ENCODE measurements at regions not wholly inside any gene's neighbourhood (a gene's known extent, or its start where the extent isn't known, plus 50 kb on each side); places are given as distances from the start of the nearest gene placed in this dataset.

- Mint-ChIP-seq H3K4me1 (ENCODE audit: insufficient read depth, unreplicated experiment) (peaks cover 14% of the 10 kb centered on the region), H3K36me3 (ENCODE audit: insufficient read depth, unreplicated experiment) (no peaks in the 10 kb centered on the region), H3K27ac (ENCODE audit: low read depth, unreplicated experiment) (no peak overlapping the region), H3K4me3 (ENCODE audit: unreplicated experiment) (no peak overlapping the region), H3K9me3 (ENCODE audit: unreplicated experiment) (no peaks in the 10 kb centered on the region), H3K27me3 (ENCODE audit: insufficient read depth, unreplicated experiment) (no peaks in the 10 kb centered on the region)
- no TSS peak for BruUV-seq (replicated peaks)
- ChIA-PET POLR2A (interaction anchor here (0.7 kb wide), 1 partner anchor 8 kb away, joined by 3 read pairs; no protein-coding TSS in a partner anchor), CTCF (interaction anchor here (0.6 kb wide), 1 partner anchor 489 kb away, joined by 4 read pairs; no protein-coding TSS in a partner anchor)
- DNase-seq (ENCODE audit: unreplicated experiment) = no peak
- intact Hi-C loops (cut with micrococcal nuclease) = no loop called here
- no peak for TF ChIP-seq CTCF (IDR thresholded peaks at IDR 0.05; ENCODE audit: unreplicated experiment)
Observed at GRCh38 chr6:25051083-25051482, 115.3 kb upstream of the RIPOR2 start.

GRCh38 chr6:25052181-25052580, 116.4 kb upstream of the RIPOR2 start:
- no peaks in the 10 kb centered on the region for H3K9me3 Mint-ChIP-seq (ENCODE audit: unreplicated experiment)
- TF ChIP-seq CTCF (IDR thresholded peaks at IDR 0.05; ENCODE audit: unreplicated experiment) = no peak

GRCh38 chr6:25053875-25054371, 118.2 kb upstream of the RIPOR2 start:
- Mint-ChIP-seq H3K4me3 (ENCODE audit: unreplicated experiment) (no peak overlapping the region), H3K27me3 (ENCODE audit: insufficient read depth, unreplicated experiment) (no peaks in the 10 kb centered on the region), H3K36me3 (ENCODE audit: insufficient read depth, unreplicated experiment) (no peaks in the 10 kb centered on the region), H3K27ac (ENCODE audit: low read depth, unreplicated experiment) (no peak overlapping the region), H3K4me1 (ENCODE audit: insufficient read depth, unreplicated experiment) (peaks cover 14% of the 10 kb centered on the region), H3K9me3 (ENCODE audit: unreplicated experiment) (no peaks in the 10 kb centered on the region)
- no TSS peak for BruUV-seq (replicated peaks)
- ChIA-PET POLR2A (interaction anchor here (0.6 to 1.1 kb wide), 4 partner anchors 28 to 435 kb away, joined by 3 to 4 read pairs (median 3); no protein-coding TSS in a partner anchor), CTCF (interaction anchor here (0.6 to 1.2 kb wide), 5 partner anchors 9 to 1470 kb away, joined by 3 to 4 read pairs (median 3); no protein-coding TSS in a partner anchor)
- no peak for DNase-seq (ENCODE audit: unreplicated experiment)
- no peak for TF ChIP-seq CTCF (IDR thresholded peaks at IDR 0.05; ENCODE audit: unreplicated experiment)
- intact Hi-C loops (cut with micrococcal nuclease) = no loop called here

More at GRCh38 chr6:25052181-25052580, 116.4 kb upstream of the RIPOR2 start:
- ChIA-PET CTCF (interaction anchor here (0.6 kb wide), 1 partner anchor 963 kb away, joined by 5 read pairs; no protein-coding TSS in a partner anchor), POLR2A (interaction anchor here (0.9 kb wide), 1 partner anchor 13 kb away, joined by 3 read pairs; no protein-coding TSS in a partner anchor)
- H3K4me1 Mint-ChIP-seq (ENCODE audit: insufficient read depth, unreplicated experiment) = peaks cover 14% of the 10 kb centered on the region
- intact Hi-C loops (cut with micrococcal nuclease) = no loop called here
- DNase-seq (ENCODE audit: unreplicated experiment) = no peak
- H3K4me3 Mint-ChIP-seq (ENCODE audit: unreplicated experiment) = no peak overlapping the region
- no peak overlapping the region for H3K27ac Mint-ChIP-seq (ENCODE audit: low read depth, unreplicated experiment)
- BruUV-seq (replicated peaks) = no TSS peak
- H3K36me3 Mint-ChIP-seq (ENCODE audit: insufficient read depth, unreplicated experiment) = no peaks in the 10 kb centered on the region
- no peaks in the 10 kb centered on the region for H3K27me3 Mint-ChIP-seq (ENCODE audit: insufficient read depth, unreplicated experiment)

GRCh38 chr6:25054469-25054868, 118.7 kb upstream of the RIPOR2 start:
- ChIA-PET CTCF (interaction anchor here (0.6 to 1.2 kb wide), 6 partner anchors 9 to 474 kb away, joined by 3 to 4 read pairs (median 3); no protein-coding TSS in a partner anchor), POLR2A (interaction anchor here (0.6 to 1.1 kb wide), 5 partner anchors 9 to 436 kb away, joined by 3 to 4 read pairs (median 3); no protein-coding TSS in a partner anchor)
- intact Hi-C loops (cut with micrococcal nuclease) = no loop called here
- BruUV-seq (replicated peaks) = no TSS peak
- no peak for DNase-seq (ENCODE audit: unreplicated experiment)
- Mint-ChIP-seq H3K27ac (ENCODE audit: low read depth, unreplicated experiment) (no peak overlapping the region), H3K36me3 (ENCODE audit: insufficient read depth, unreplicated experiment) (no peaks in the 10 kb centered on the region), H3K9me3 (ENCODE audit: unreplicated experiment) (no peaks in the 10 kb centered on the region), H3K4me3 (ENCODE audit: unreplicated experiment) (no peak overlapping the region), H3K4me1 (ENCODE audit: insufficient read depth, unreplicated experiment) (peaks cover 14% of the 10 kb centered on the region), H3K27me3 (ENCODE audit: insufficient read depth, unreplicated experiment) (no peaks in the 10 kb centered on the region)
- no peak for TF ChIP-seq CTCF (IDR thresholded peaks at IDR 0.05; ENCODE audit: unreplicated experiment)
